SH-SY5Y (cell line): ENCODE measurements at regions not wholly inside any gene's neighbourhood (a gene's known extent, or its start where the extent isn't known, plus 50 kb on each side); places are given as distances from the start of the nearest gene placed in this dataset.

Source experiments
- GATA2 ChIP-seq: IDR thresholded peaks from 2 replicates; pipeline ENCODE4 v1.6.1; 2011; ENCODE audit warnings: mild to moderate bottlenecking, low read depth, low read length
- GATA3 ChIP-seq: IDR thresholded peaks from 2 replicates; pipeline ENCODE4 v1.6.1; 2011; ENCODE audit warnings: low read depth, mild to moderate bottlenecking, low read length, moderate library complexity

- no peak for TF ChIP-seq GATA2
- no peak for TF ChIP-seq GATA3
Observed at GRCh38 chr4:135684001-135684400, 1482.4 kb upstream of the PABPC4L start.
